ENCODE measurements at regions not wholly inside any gene's neighbourhood (a gene's known extent, or its start where the extent isn't known, plus 50 kb on each side); places are given as distances from the start of the nearest gene placed in this dataset.

DNA sequence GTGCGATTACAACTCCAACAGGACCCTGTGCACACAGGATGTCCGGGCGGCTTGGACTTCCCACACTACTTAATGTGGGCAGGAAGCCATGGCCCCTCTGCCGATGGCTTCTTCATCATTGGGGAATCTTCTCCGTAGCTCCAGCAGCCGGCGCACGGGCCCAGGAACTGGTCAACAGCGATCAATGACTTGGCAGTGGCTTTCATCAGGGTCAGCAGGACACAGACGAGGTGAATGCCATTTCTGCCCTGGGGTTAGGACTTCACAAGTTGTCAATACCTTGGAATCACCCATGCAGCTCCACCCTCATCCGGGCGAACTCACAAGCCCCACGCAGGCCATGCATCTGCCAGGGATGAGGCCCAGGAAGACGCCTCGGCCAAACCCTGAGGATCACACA, 645.7 kb downstream of the BRD1 start:
- DNase-seq (ENCODE audit: insufficient read length, low spot score) (no peak), FAIRE-seq (no peak)
- TF ChIP-seq TAF1 (IDR thresholded peaks at IDR 0.05; ENCODE audit: low read depth, low read length): no peak
- TF ChIP-seq PAX5 (IDR thresholded peaks at IDR 0.05; ENCODE audit: insufficient read depth, low read length, severe bottlenecking): no peak
- no peak for TF ChIP-seq POU2F2 (IDR thresholded peaks at IDR 0.05; ENCODE audit: low read depth, low read length)
- TF ChIP-seq SPI1 (IDR thresholded peaks at IDR 0.05; ENCODE audit: low read depth, low read length): no peak
- TF ChIP-seq POLR2AphosphoS5 (IDR thresholded peaks at IDR 0.05; ENCODE audit: low read depth, low read length): no peak
- TF ChIP-seq POLR2A (IDR thresholded peaks at IDR 0.05; ENCODE audit: low read depth, low read length): no peak

GRCh38 chr22:49181431-49181830, 646.2 kb downstream of the BRD1 start:
- DNase-seq (ENCODE audit: insufficient read length, low spot score) (no peak), FAIRE-seq (no peak)
- TF ChIP-seq POLR2AphosphoS5 (IDR thresholded peaks at IDR 0.05; ENCODE audit: low read depth, low read length) (no peak), SPI1 (IDR thresholded peaks at IDR 0.05; ENCODE audit: low read depth, low read length) (no peak), PAX5 (IDR thresholded peaks at IDR 0.05; ENCODE audit: insufficient read depth, low read length, severe bottlenecking) (no peak), TAF1 (IDR thresholded peaks at IDR 0.05; ENCODE audit: low read depth, low read length) (no peak)

GRCh38 chr22:49180683-49181024, 647.0 kb downstream of the BRD1 start:
- TF ChIP-seq POU2F2 (IDR thresholded peaks at IDR 0.05; ENCODE audit: low read depth, low read length) (no peak), SPI1 (IDR thresholded peaks at IDR 0.05; ENCODE audit: low read depth, low read length) (no peak), POLR2AphosphoS5 (IDR thresholded peaks at IDR 0.05; ENCODE audit: low read depth, low read length) (no peak), PAX5 (IDR thresholded peaks at IDR 0.05; ENCODE audit: insufficient read depth, low read length, severe bottlenecking) (no peak), POLR2A (IDR thresholded peaks at IDR 0.05; ENCODE audit: low read depth, low read length) (no peak), TAF1 (IDR thresholded peaks at IDR 0.05; ENCODE audit: low read depth, low read length) (no peak)
- FAIRE-seq (no peak), DNase-seq (ENCODE audit: insufficient read length, low spot score) (no peak)

DNA sequence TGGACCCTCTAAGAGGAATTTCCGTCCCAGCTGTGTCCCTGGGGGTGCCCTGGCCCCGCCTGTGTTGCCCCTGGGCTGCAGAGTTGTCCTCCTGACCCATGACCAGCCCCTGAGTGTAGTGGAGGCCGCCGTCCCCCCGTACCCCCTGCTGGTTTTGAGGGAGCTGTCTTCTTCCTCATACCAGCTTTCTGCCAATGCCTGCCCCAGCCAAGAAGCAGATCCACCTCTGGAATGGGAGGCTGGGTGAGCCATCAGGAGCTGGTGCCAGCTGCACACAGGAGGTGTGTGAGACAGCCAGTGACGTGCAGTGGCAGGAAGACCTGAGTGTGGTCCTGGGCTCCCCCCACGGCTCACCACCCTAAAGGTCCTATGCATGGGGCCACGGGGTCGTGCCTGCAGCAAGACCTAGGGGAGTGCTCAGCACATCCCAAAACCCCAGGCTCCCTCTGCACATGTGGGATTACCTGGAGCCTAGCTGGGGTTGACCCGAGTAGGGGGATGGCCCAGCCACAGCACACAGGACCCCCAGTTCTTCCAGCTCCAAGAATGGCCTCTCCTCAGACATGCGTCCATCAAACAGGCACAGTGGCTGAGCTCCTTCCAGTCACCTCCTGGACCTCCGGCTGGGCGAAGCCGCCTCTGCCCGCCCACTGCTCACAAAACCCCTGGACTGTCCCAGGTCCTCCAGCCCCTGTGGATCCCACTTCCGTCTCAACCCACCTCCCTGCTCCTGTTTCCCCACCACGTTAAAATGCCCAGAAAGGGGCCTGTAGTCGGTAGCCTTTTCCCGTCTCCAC, 647.6 kb downstream of the BRD1 start:
- FAIRE-seq (no peak), DNase-seq (ENCODE audit: insufficient read length, low spot score) (no peak)
- TF ChIP-seq POLR2A (IDR thresholded peaks at IDR 0.05; ENCODE audit: low read depth, low read length) (no peak), PAX5 (IDR thresholded peaks at IDR 0.05; ENCODE audit: insufficient read depth, low read length, severe bottlenecking) (no peak), POLR2AphosphoS5 (IDR thresholded peaks at IDR 0.05; ENCODE audit: low read depth, low read length) (no peak), SPI1 (IDR thresholded peaks at IDR 0.05; ENCODE audit: low read depth, low read length) (no peak), TAF1 (IDR thresholded peaks at IDR 0.05; ENCODE audit: low read depth, low read length) (no peak), POU2F2 (IDR thresholded peaks at IDR 0.05; ENCODE audit: low read depth, low read length) (no peak)

DNA sequence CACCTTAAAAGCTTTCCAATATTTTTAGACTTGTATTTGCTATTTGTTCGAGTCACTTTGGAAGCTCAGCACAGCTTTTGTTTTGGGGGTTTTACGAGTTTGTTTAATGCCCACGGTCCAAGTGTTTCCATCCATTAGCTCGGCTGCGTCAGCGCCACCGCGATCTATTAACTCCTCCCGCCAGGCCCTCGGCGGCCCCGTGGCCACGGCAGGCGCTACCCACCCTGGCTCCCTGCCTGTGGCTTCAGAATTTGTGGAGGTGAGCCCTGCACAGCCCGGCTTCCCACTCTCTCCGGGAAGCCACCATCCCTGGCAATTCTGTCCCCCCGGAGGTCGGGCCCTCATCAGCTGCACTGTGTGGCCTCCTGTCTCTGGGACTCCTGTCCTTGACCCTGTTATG, 648.5 kb downstream of the BRD1 start:
- DNase-seq (ENCODE audit: insufficient read length, low spot score) (no peak), FAIRE-seq (no peak)
- TF ChIP-seq TAF1 (IDR thresholded peaks at IDR 0.05; ENCODE audit: low read depth, low read length): no peak

DNA sequence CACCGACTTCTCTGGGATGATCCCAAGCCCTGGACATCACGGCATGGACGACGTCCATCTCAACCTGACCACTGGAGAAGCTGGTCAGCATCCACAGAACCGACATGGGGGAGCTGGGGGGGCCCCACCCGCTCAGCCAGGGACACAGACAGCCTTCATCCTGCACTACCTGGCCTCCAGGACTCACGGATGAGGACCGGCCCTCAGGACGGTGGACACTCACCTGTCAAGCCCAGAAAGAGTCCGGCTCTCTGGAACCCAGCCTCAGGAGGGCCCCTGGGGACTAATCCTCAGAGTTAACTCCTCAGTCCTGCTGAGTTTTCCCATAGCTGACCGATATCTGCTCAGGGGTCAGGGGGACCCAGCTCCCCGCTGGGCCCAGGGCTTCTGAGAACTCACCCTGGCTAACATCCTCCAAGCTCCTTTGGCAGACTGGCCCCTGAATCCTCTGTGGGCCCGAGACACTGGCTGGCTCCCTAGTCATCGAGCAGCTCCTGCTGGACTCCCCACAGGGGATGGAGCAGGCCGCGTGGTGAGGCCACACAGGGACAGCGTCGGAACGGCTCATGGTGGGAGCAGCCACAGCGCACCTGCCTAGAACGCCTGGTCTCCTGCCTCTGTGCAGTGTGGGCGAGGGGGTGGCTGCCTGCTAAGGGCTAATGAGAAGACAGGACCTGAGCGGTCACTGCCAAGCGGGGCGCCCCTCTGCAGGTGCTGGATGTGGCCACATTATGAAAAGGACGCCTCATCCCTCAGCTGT, 649.2 kb downstream of the BRD1 start:
- no peak for FAIRE-seq
- DNase-seq (ENCODE audit: insufficient read length, low spot score): no peak
- TF ChIP-seq POLR2AphosphoS5 (IDR thresholded peaks at IDR 0.05; ENCODE audit: low read depth, low read length): no peak
- no peak for TF ChIP-seq PAX5 (IDR thresholded peaks at IDR 0.05; ENCODE audit: insufficient read depth, low read length, severe bottlenecking)
- no peak for TF ChIP-seq POU2F2 (IDR thresholded peaks at IDR 0.05; ENCODE audit: low read depth, low read length)
- no peak for TF ChIP-seq SPI1 (IDR thresholded peaks at IDR 0.05; ENCODE audit: low read depth, low read length)
- no peak for TF ChIP-seq TAF1 (IDR thresholded peaks at IDR 0.05; ENCODE audit: low read depth, low read length)
- TF ChIP-seq POLR2A (IDR thresholded peaks at IDR 0.05; ENCODE audit: low read depth, low read length): no peak

- TF ChIP-seq SPI1 (IDR thresholded peaks at IDR 0.05; ENCODE audit: low read depth, low read length) (no peak), PAX5 (IDR thresholded peaks at IDR 0.05; ENCODE audit: insufficient read depth, low read length, severe bottlenecking) (no peak), TAF1 (IDR thresholded peaks at IDR 0.05; ENCODE audit: low read depth, low read length) (no peak), POLR2A (IDR thresholded peaks at IDR 0.05; ENCODE audit: low read depth, low read length) (no peak), POU2F2 (IDR thresholded peaks at IDR 0.05; ENCODE audit: low read depth, low read length) (no peak), POLR2AphosphoS5 (IDR thresholded peaks at IDR 0.05; ENCODE audit: low read depth, low read length) (no peak)
- DNase-seq (ENCODE audit: insufficient read length, low spot score): no peak
- FAIRE-seq: no peak
Measured at GRCh38 chr22:49177666-49178065, 650.0 kb downstream of the BRD1 start.

GRCh38 chr22:49176956-49177355, 650.7 kb downstream of the BRD1 start:
- DNase-seq (ENCODE audit: insufficient read length, low spot score): no peak
- TF ChIP-seq POLR2AphosphoS5 (IDR thresholded peaks at IDR 0.05; ENCODE audit: low read depth, low read length): no peak
- TF ChIP-seq POLR2A (IDR thresholded peaks at IDR 0.05; ENCODE audit: low read depth, low read length): no peak
- TF ChIP-seq TAF1 (IDR thresholded peaks at IDR 0.05; ENCODE audit: low read depth, low read length): no peak
- TF ChIP-seq POU2F2 (IDR thresholded peaks at IDR 0.05; ENCODE audit: low read depth, low read length): no peak
- TF ChIP-seq SPI1 (IDR thresholded peaks at IDR 0.05; ENCODE audit: low read depth, low read length): no peak
- TF ChIP-seq PAX5 (IDR thresholded peaks at IDR 0.05; ENCODE audit: insufficient read depth, low read length, severe bottlenecking): no peak
- FAIRE-seq: no peak

GRCh38 chr22:49170053-49170452, 657.6 kb downstream of the BRD1 start:
- FAIRE-seq (no peak), DNase-seq (ENCODE audit: insufficient read length, low spot score) (no peak)
- no peak for TF ChIP-seq POLR2A (IDR thresholded peaks at IDR 0.05; ENCODE audit: low read depth, low read length)
- no peak for TF ChIP-seq PAX5 (IDR thresholded peaks at IDR 0.05; ENCODE audit: insufficient read depth, low read length, severe bottlenecking)
- TF ChIP-seq POLR2AphosphoS5 (IDR thresholded peaks at IDR 0.05; ENCODE audit: low read depth, low read length): no peak
- no peak for TF ChIP-seq TAF1 (IDR thresholded peaks at IDR 0.05; ENCODE audit: low read depth, low read length)
- TF ChIP-seq POU2F2 (IDR thresholded peaks at IDR 0.05; ENCODE audit: low read depth, low read length): no peak

Data from GM12891 (cell line).